ENCODE measurements at regions not wholly inside any gene's neighbourhood (a gene's known extent, or its start where the extent isn't known, plus 50 kb on each side); places are given as distances from the start of the nearest gene placed in this dataset.

- WGBS, 2 experiments (ENCODE audit: low coverage in 1 of 2, low lambda C conversion rate in 2 of 2, missing lambda C conversion rate in 2 of 2): 63 to 73% methylated on average over 1 of the region's 1 CpG
- DNase-seq: no peak
Measured at GRCh38 chr7:136067277-136067676, 90.1 kb upstream of the MTPN start.

GRCh38 chr7:136066304-136067143, 89.4 kb upstream of the MTPN start:
- Histone ChIP-seq H3K9me2 (ENCODE audit: insufficient read depth) (no peaks in the 10 kb centered on the region), H3K27me3 (replicated peaks; ENCODE audit: insufficient read depth) (no peaks in the 10 kb centered on the region), H3K4me3 (no peak overlapping the region), H3F3A (ENCODE audit: insufficient read depth) (no peaks in the 10 kb centered on the region), H3K9ac (no peak overlapping the region), H3K27ac (no peak overlapping the region), H2AFZ (no peak overlapping the region), H3K9me3 (ENCODE audit: low read depth) (no peaks in the 10 kb centered on the region), H4K20me1 (ENCODE audit: insufficient read depth) (no peaks in the 10 kb centered on the region), H3K79me2 (ENCODE audit: insufficient read depth) (no peaks in the 10 kb centered on the region), H3K36me3 (ENCODE audit: low read depth) (no peaks in the 10 kb centered on the region), H3K4me2 (ENCODE audit: unreplicated experiment) (no peak overlapping the region), H3K4me1 (ENCODE audit: insufficient read depth) (no peaks in the 10 kb centered on the region)
- in situ Hi-C loops (cut with MboI): no loop called here
- no peak for DNase-seq
- WGBS, 2 experiments (ENCODE audit: low coverage in 1 of 2, low lambda C conversion rate in 2 of 2, missing lambda C conversion rate in 2 of 2): 68 to 70% methylated on average over 14 to 16 of the region's 16 CpGs
- TF ChIP-seq EZH2phosphoT487 (IDR thresholded peaks at IDR 0.05; ENCODE audit: insufficient read depth, low read depth) (no peak), EZH2 (IDR thresholded peaks at IDR 0.05; ENCODE audit: insufficient read depth, poor library complexity, severe bottlenecking) (no peak)

More at GRCh38 chr7:136067277-136067676, 90.1 kb upstream of the MTPN start:
- no peak overlapping the region for H3K27ac ChIP-seq
- H3K36me3 ChIP-seq (ENCODE audit: low read depth): no peaks in the 10 kb centered on the region
- TF ChIP-seq EZH2phosphoT487 (IDR thresholded peaks at IDR 0.05; ENCODE audit: insufficient read depth, low read depth) (no peak), EZH2 (IDR thresholded peaks at IDR 0.05; ENCODE audit: insufficient read depth, poor library complexity, severe bottlenecking) (no peak)
- H3K79me2 ChIP-seq (ENCODE audit: insufficient read depth): no peaks in the 10 kb centered on the region
- no peaks in the 10 kb centered on the region for H4K20me1 ChIP-seq (ENCODE audit: insufficient read depth)
- no peaks in the 10 kb centered on the region for H3K9me3 ChIP-seq (ENCODE audit: low read depth)
- H3K27me3 ChIP-seq (replicated peaks; ENCODE audit: insufficient read depth): no peaks in the 10 kb centered on the region
- in situ Hi-C loops (cut with MboI): no loop called here
- H3K4me2 ChIP-seq (ENCODE audit: unreplicated experiment): no peak overlapping the region
- no peak overlapping the region for H2AFZ ChIP-seq
- H3F3A ChIP-seq (ENCODE audit: insufficient read depth): no peaks in the 10 kb centered on the region
- no peaks in the 10 kb centered on the region for H3K9me2 ChIP-seq (ENCODE audit: insufficient read depth)
- no peak overlapping the region for H3K4me3 ChIP-seq
- H3K9ac ChIP-seq: no peak overlapping the region
- H3K4me1 ChIP-seq (ENCODE audit: insufficient read depth): no peaks in the 10 kb centered on the region

GRCh38 chr7:136064627-136065237, 87.6 kb upstream of the MTPN start:
- no peaks in the 10 kb centered on the region; the same call in 1 of the 2 replicates for H3K9me2 ChIP-seq (ENCODE audit: insufficient read depth)
- H3K4me1 ChIP-seq (ENCODE audit: insufficient read depth): no peaks in the 10 kb centered on the region
- H4K20me1 ChIP-seq (ENCODE audit: insufficient read depth): no peaks in the 10 kb centered on the region
- in situ Hi-C loops (cut with MboI): no loop called here
- H3K27ac ChIP-seq: no peak overlapping the region
- no peaks in the 10 kb centered on the region for H3K36me3 ChIP-seq (ENCODE audit: low read depth)
- no peaks in the 10 kb centered on the region for H3K9me3 ChIP-seq (ENCODE audit: low read depth)
- DNase-seq: no peak
- H3K9ac ChIP-seq: no peak overlapping the region
- H3K79me2 ChIP-seq (ENCODE audit: insufficient read depth): no peaks in the 10 kb centered on the region
- no peak overlapping the region for H3K4me3 ChIP-seq
- TF ChIP-seq EZH2phosphoT487 (IDR thresholded peaks at IDR 0.05; ENCODE audit: insufficient read depth, low read depth) (no peak), EZH2 (IDR thresholded peaks at IDR 0.05; ENCODE audit: insufficient read depth, poor library complexity, severe bottlenecking) (no peak)
- H3K4me2 ChIP-seq (ENCODE audit: unreplicated experiment): no peak overlapping the region
- H3K27me3 ChIP-seq (replicated peaks; ENCODE audit: insufficient read depth): no peaks in the 10 kb centered on the region
- no peaks in the 10 kb centered on the region for H3F3A ChIP-seq (ENCODE audit: insufficient read depth)
- no peak overlapping the region for H2AFZ ChIP-seq

GRCh38 chr7:136064081-136064480, 86.9 kb upstream of the MTPN start:
- Histone ChIP-seq H3K79me2 (ENCODE audit: insufficient read depth) (no peaks in the 10 kb centered on the region), H3F3A (ENCODE audit: insufficient read depth) (no peaks in the 10 kb centered on the region), H3K4me2 (ENCODE audit: unreplicated experiment) (no peak overlapping the region), H3K9ac (no peak overlapping the region), H3K9me2 (ENCODE audit: insufficient read depth) (no peaks in the 10 kb centered on the region; the same call in 1 of the 2 replicates), H3K36me3 (ENCODE audit: low read depth) (no peaks in the 10 kb centered on the region), H3K9me3 (ENCODE audit: low read depth) (no peaks in the 10 kb centered on the region), H2AFZ (no peak overlapping the region), H3K27me3 (replicated peaks; ENCODE audit: insufficient read depth) (no peaks in the 10 kb centered on the region), H4K20me1 (ENCODE audit: insufficient read depth) (no peaks in the 10 kb centered on the region), H3K4me3 (no peak overlapping the region), H3K27ac (no peak overlapping the region), H3K4me1 (ENCODE audit: insufficient read depth) (no peaks in the 10 kb centered on the region)
- DNase-seq: no peak
- 35 to 53% methylated on average over 4 of the region's 4 CpGs for whole genome bisulfite sequencing, 2 experiments (ENCODE audit: low coverage in 1 of 2, low lambda C conversion rate in 2 of 2, missing lambda C conversion rate in 2 of 2)
- TF ChIP-seq EZH2phosphoT487 (IDR thresholded peaks at IDR 0.05; ENCODE audit: insufficient read depth, low read depth): no peak
- in situ Hi-C loops (cut with MboI): no loop called here

Data from GM23248 (cell line).